ENCODE measurements at regions not wholly inside any gene's neighbourhood (a gene's known extent, or its start where the extent isn't known, plus 50 kb on each side); places are given as distances from the start of the nearest gene placed in this dataset.
"Not testable (repeated sequence)": the region's sequence is repeated elsewhere in the genome, so short reads cannot be mapped to it uniquely, and the experiment has no call there.

DNA sequence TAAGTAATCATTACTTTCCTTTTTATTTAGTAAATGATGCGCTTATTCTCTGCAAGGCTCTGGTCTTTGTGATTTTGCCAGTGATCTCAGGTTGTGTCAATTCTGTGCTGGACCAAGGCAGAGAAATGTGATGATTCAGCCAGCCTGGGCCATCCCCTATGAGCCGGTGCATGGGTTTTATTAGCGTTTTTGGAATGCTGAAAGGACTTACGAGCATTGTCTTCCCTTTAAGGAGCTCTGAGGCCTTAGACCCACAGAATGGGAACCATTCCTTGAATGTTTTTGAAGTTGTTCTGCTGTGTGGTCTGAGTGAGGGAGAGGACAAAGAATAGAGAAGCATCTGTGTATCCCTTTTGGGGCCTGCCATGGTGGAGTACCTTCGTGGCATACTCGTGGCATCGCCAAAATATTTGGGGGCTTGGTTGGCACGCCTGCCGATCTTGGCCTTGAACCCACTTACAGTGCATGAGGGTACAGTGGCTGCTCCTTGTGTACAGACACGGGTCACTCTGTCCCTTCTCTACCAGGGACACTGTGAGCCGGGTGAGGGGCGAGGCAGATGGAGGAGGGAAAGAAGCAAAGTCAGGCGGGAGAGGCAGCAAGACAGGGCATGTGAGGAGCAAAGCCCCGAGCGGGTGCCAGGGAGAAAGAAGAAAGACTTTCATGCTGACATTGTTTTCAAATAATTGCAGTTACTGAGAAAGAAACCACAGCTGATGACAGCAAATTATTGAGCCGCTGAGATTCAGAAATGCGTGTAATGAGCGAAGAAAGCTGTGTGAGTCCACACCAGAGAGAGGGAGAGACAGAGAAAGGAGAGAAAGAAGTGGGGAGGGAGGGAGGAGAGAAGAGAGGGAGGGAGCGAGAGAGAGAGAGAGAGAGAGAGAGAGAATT is 269.4 kb upstream of the RGMA start:
- Histone ChIP-seq H3K36me3 (ENCODE audit: control insufficient read depth in 2 of 2, insufficient read depth in 2 of 2, low read length in 1 of 2) (no peaks in the 10 kb centered on the region), H3K27ac (ENCODE audit: low read depth in 2 of 2, low read length in 1 of 2) (peak overlapping the region in 1 of 2 donors; percentile 41), H3K4me3 (ENCODE audit: low read depth in 1 of 2, low read length in 2 of 2) (peak overlapping the region in 1 of 2 donors; percentile 11), H3K4me1 (ENCODE audit: control insufficient read depth in 2 of 2, insufficient read depth in 2 of 2, low read length in 1 of 2) (peaks cover 3 to 5% of the 10 kb centered on the region in 2 donors), H3K9me3 (ENCODE audit: control insufficient read depth in 2 of 2, insufficient read depth in 1 of 2, low read depth in 1 of 2, low read length in 1 of 2) (no peaks in the 10 kb centered on the region), H3K27me3 (ENCODE audit: control insufficient read depth in 1 of 2, insufficient read depth in 2 of 2, low read length in 2 of 2) (no peaks in the 10 kb centered on the region)
- 61 to 71% methylated on average over 19 of the region's 19 CpGs for WGBS, 2 donors

DNA sequence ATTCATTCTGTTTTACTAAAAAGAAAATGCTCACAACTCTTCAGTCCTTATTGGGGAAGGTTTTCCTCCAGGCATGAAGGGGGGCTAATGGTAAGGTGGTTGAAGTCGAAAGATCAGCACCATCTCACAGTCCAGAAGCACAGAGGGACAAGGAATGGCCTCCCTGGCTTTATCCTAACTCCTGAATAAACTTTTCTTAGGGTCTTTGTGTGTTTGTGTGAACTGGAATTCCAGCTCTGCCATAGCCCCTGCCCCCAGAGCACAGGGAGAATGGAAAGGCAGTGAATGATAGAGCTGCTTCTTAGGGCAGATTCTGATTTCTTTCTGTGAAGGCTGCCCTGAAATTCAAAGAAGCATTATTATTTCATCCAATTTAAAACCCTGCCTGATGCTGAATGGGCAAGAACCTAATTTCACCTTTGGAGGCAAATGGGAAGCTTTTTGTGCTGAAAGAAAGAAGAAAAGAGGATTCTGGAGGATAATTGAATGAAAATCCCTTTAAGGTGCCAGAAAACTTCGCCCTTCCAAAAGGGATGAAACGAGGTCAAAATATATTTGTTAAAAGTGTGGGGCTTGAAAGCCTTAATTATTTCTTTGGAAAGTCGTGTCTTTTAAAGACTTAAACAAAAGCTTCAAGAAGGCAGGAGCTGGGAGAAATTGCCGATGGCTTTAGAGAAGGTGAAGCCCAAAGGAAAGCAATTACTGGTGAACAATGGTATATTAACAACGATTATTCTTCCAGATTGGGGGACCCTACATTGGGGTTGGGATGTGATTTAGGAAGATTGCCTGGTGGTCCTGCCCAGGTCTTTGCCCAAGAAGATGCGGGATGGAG is 259.9 kb upstream of the RGMA start:
- WGBS, 2 donors, result 77 to 83% methylated on average over 7 of the region's 7 CpGs
- no peak overlapping the region for H3K4me3 ChIP-seq (ENCODE audit: low read depth in 1 of 2, low read length in 2 of 2)

DNA sequence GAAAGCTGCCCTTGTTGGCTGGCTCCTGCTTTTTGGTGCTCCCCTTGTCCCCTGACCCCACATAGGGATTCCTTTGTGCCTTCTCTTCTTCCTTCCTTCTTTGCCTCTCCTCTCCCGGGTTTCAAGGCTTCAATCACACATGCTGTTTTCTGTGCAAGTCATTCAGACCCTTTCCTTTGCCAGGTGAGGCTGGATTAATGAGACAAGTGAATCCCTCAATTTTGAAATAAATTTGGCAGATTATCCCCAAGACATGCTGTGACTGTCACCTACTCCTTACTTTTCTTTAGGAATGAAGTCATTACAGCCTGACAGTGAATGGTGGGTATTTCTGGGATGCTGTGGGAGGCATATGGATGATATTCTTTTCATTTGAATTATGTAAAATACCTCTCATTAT is 259.0 kb upstream of the RGMA start:
- Histone ChIP-seq H3K36me3 (ENCODE audit: control insufficient read depth in 2 of 2, insufficient read depth in 2 of 2, low read length in 1 of 2) (no peaks in the 10 kb centered on the region), H3K27me3 (ENCODE audit: control insufficient read depth in 1 of 2, insufficient read depth in 2 of 2, low read length in 2 of 2) (no peaks in the 10 kb centered on the region), H3K4me3 (ENCODE audit: low read depth in 1 of 2, low read length in 2 of 2) (no peak overlapping the region), H3K4me1 (ENCODE audit: control insufficient read depth in 2 of 2, insufficient read depth in 2 of 2, low read length in 1 of 2) (no peaks in the 10 kb centered on the region), H3K27ac (ENCODE audit: low read depth in 2 of 2, low read length in 1 of 2) (no peak overlapping the region), H3K9me3 (ENCODE audit: control insufficient read depth in 2 of 2, insufficient read depth in 1 of 2, low read depth in 1 of 2, low read length in 1 of 2) (no peaks in the 10 kb centered on the region)
- 60 to 70% methylated on average over 1 of the region's 1 CpG for WGBS, 2 donors

More for the DNA sequence above, 259.9 kb upstream of the RGMA start:
- Histone ChIP-seq H3K9me3 (ENCODE audit: control insufficient read depth in 2 of 2, insufficient read depth in 1 of 2, low read depth in 1 of 2, low read length in 1 of 2) (no peaks in the 10 kb centered on the region), H3K36me3 (ENCODE audit: control insufficient read depth in 2 of 2, insufficient read depth in 2 of 2, low read length in 1 of 2) (no peaks in the 10 kb centered on the region), H3K27me3 (ENCODE audit: control insufficient read depth in 1 of 2, insufficient read depth in 2 of 2, low read length in 2 of 2) (no peaks in the 10 kb centered on the region), H3K27ac (ENCODE audit: low read depth in 2 of 2, low read length in 1 of 2) (no peak overlapping the region), H3K4me1 (ENCODE audit: control insufficient read depth in 2 of 2, insufficient read depth in 2 of 2, low read length in 1 of 2) (no peaks in the 10 kb centered on the region)

DNA sequence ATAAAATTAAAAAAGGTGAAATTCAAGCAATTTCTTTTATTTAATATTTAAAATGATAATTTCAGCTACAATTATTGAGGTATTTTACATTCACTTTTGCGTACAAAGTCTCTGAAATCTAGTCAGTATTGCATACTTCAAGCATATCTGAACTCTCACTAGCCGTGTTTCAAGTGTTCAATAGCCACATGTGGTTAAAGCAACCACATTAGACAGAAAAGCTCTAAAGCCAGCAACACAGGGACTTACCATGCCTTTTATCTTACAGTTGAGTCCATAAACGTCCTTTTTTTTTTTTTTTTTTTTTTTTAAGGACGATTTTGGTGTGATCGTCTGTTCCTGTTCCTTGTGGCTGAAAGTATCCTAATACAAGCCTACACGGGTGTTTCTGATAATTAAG is 257.0 kb upstream of the RGMA start:
- Histone ChIP-seq H3K4me3 (ENCODE audit: low read depth in 1 of 2, low read length in 2 of 2) (no peak overlapping the region), H3K27ac (ENCODE audit: low read depth in 2 of 2, low read length in 1 of 2) (no peak overlapping the region), H3K36me3 (ENCODE audit: control insufficient read depth in 2 of 2, insufficient read depth in 2 of 2, low read length in 1 of 2) (no peaks in the 10 kb centered on the region), H3K27me3 (ENCODE audit: control insufficient read depth in 1 of 2, insufficient read depth in 2 of 2, low read length in 2 of 2) (no peaks in the 10 kb centered on the region), H3K9me3 (ENCODE audit: control insufficient read depth in 2 of 2, insufficient read depth in 1 of 2, low read depth in 1 of 2, low read length in 1 of 2) (no peaks in the 10 kb centered on the region), H3K4me1 (ENCODE audit: control insufficient read depth in 2 of 2, insufficient read depth in 2 of 2, low read length in 1 of 2) (no peaks in the 10 kb centered on the region)
- WGBS, 2 donors, result 84 to 87% methylated on average over 6 of the region's 6 CpGs

DNA sequence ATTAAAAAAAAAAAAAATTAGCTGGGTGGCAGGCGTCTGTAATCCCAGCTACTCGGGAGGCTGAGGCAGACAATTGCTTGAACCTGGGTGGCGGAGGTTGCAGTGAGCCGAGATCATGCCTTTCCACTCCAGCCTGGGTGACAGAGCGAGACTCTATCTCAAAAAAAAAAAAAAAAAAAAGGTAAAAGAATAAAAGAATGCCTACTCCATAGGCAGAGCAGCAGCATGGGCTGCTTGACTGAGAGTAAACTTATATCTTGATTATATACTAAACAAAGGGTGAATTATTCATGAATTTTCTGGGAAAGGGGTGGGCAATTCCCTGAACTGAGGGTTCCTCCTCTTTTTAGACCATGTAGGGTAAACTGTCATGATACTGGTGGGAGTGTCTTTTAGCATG is 254.4 kb upstream of the RGMA start:
- WGBS, 2 donors, result 90 to 94% methylated on average over 5 of the region's 5 CpGs
- H3K4me1 ChIP-seq (ENCODE audit: control insufficient read depth in 2 of 2, insufficient read depth in 2 of 2, low read length in 1 of 2); H3K27ac ChIP-seq (ENCODE audit: low read depth in 2 of 2, low read length in 1 of 2); H3K27me3 ChIP-seq (ENCODE audit: control insufficient read depth in 1 of 2, insufficient read depth in 2 of 2, low read length in 2 of 2); H3K9me3 ChIP-seq (ENCODE audit: control insufficient read depth in 2 of 2, insufficient read depth in 1 of 2, low read depth in 1 of 2, low read length in 1 of 2); H3K4me3 ChIP-seq (ENCODE audit: low read depth in 1 of 2, low read length in 2 of 2); H3K36me3 ChIP-seq (ENCODE audit: control insufficient read depth in 2 of 2, insufficient read depth in 2 of 2, low read length in 1 of 2): not testable (repeated sequence)

DNA sequence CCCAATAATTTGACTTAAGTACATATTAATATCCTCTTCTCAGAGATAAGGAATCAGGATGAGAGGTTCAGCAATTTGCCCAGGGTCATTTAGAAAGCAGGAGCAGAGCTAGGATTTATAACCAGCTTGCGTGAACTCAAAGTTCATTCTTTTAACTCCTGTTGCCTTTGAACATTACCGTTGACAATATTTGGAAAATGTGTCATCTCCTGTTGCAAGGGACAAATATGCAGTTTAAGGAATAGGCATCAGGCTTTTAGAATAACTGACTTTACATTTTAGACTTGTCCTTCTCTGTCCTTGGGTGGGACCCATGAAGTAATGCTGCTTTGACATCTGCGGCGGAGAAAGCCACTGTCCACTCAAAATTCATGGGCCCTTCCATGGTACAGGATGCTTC is 252.2 kb upstream of the RGMA start:
- no peaks in the 10 kb centered on the region for H3K36me3 ChIP-seq (ENCODE audit: control insufficient read depth in 2 of 2, insufficient read depth in 2 of 2, low read length in 1 of 2)
- no peaks in the 10 kb centered on the region for H3K27me3 ChIP-seq (ENCODE audit: control insufficient read depth in 1 of 2, insufficient read depth in 2 of 2, low read length in 2 of 2)
- no peaks in the 10 kb centered on the region for H3K9me3 ChIP-seq (ENCODE audit: control insufficient read depth in 2 of 2, insufficient read depth in 1 of 2, low read depth in 1 of 2, low read length in 1 of 2)
- no peak overlapping the region for H3K4me3 ChIP-seq (ENCODE audit: low read depth in 1 of 2, low read length in 2 of 2)
- 83 to 89% methylated on average over 4 of the region's 4 CpGs for WGBS, 2 donors
- no peak overlapping the region for H3K27ac ChIP-seq (ENCODE audit: low read depth in 2 of 2, low read length in 1 of 2)
- H3K4me1 ChIP-seq (ENCODE audit: control insufficient read depth in 2 of 2, insufficient read depth in 2 of 2, low read length in 1 of 2), result no peaks in the 10 kb centered on the region

DNA sequence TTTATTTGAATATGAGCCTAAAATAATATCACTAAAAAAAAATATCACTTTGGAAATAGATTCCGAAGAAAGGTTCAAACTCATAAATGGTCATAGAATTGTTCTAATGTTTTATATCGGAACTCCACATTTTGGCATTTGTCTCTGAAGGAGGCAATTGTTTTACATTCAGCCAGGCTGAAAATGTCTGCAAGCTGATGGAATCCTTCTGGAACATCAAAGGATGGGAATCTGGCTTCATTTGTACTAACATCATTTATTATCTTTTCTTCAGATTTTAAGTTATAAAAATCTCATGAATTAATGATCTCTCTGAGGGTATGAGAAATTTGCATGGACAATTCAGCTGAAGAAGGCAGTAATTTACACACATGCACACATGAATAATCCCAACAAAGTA is 251.4 kb upstream of the RGMA start:
- no peaks in the 10 kb centered on the region for H3K4me1 ChIP-seq (ENCODE audit: control insufficient read depth in 2 of 2, insufficient read depth in 2 of 2, low read length in 1 of 2)
- H3K4me3 ChIP-seq (ENCODE audit: low read depth in 1 of 2, low read length in 2 of 2), result no peak overlapping the region
- no peaks in the 10 kb centered on the region for H3K36me3 ChIP-seq (ENCODE audit: control insufficient read depth in 2 of 2, insufficient read depth in 2 of 2, low read length in 1 of 2)
- 64 to 77% methylated on average over 2 of the region's 2 CpGs for WGBS, 2 donors
- no peaks in the 10 kb centered on the region for H3K27me3 ChIP-seq (ENCODE audit: control insufficient read depth in 1 of 2, insufficient read depth in 2 of 2, low read length in 2 of 2)
- no peak overlapping the region for H3K27ac ChIP-seq (ENCODE audit: low read depth in 2 of 2, low read length in 1 of 2)
- H3K9me3 ChIP-seq (ENCODE audit: control insufficient read depth in 2 of 2, insufficient read depth in 1 of 2, low read depth in 1 of 2, low read length in 1 of 2), result no peaks in the 10 kb centered on the region

DNA sequence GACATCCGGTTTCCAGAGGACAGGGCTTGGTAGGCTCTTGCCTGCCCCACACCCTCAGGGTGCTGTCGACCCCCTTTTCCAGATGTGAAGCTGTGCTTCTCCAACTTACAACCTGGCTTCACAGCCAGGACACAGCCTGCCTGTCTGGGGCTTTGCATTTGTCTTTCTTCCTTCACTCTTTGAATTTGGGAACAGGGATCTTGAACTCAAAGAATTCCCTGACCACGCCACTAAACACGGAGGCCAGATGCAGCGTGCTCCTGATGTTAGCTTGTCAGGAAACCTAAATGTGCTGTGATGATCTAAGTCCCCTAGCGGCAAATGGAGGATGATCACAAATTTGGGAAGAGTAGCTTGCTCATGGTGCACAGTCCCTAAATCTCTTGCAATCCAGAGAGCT is 244.8 kb upstream of the RGMA start:
- 52 to 60% methylated on average over 6 of the region's 6 CpGs for WGBS, 2 donors
- no peaks in the 10 kb centered on the region for H3K9me3 ChIP-seq (ENCODE audit: control insufficient read depth in 2 of 2, insufficient read depth in 1 of 2, low read depth in 1 of 2, low read length in 1 of 2)
- no peaks in the 10 kb centered on the region for H3K4me1 ChIP-seq (ENCODE audit: control insufficient read depth in 2 of 2, insufficient read depth in 2 of 2, low read length in 1 of 2)
- no peaks in the 10 kb centered on the region for H3K36me3 ChIP-seq (ENCODE audit: control insufficient read depth in 2 of 2, insufficient read depth in 2 of 2, low read length in 1 of 2)
- H3K27ac ChIP-seq (ENCODE audit: low read depth in 2 of 2, low read length in 1 of 2), result no peak overlapping the region
- no peak overlapping the region for H3K4me3 ChIP-seq (ENCODE audit: low read depth in 1 of 2, low read length in 2 of 2)
- H3K27me3 ChIP-seq (ENCODE audit: control insufficient read depth in 1 of 2, insufficient read depth in 2 of 2, low read length in 2 of 2), result no peaks in the 10 kb centered on the region

DNA sequence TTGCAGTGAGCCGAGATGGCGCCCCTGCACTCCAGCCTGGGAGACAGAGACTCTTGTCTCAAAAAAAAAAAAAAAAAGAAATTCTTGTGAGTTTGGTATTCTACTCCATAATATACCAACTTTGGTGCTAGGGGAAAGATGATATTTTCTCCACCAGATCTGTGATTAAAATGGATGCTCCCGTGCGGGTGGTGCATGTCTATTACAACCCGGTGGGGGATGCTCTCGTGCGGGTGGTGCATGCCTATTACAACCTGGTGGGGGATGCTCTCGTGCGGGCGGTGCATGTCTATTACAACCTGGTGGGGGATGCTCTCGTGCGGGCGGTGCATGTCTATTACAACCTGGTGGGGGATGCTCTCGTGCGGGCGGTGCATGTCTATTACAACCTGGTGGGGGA is 244.1 kb upstream of the RGMA start:
- not testable (repeated sequence) for H3K9me3 ChIP-seq (ENCODE audit: control insufficient read depth in 2 of 2, insufficient read depth in 1 of 2, low read depth in 1 of 2, low read length in 1 of 2); H3K27me3 ChIP-seq (ENCODE audit: control insufficient read depth in 1 of 2, insufficient read depth in 2 of 2, low read length in 2 of 2); H3K27ac ChIP-seq (ENCODE audit: low read depth in 2 of 2, low read length in 1 of 2); H3K4me1 ChIP-seq (ENCODE audit: control insufficient read depth in 2 of 2, insufficient read depth in 2 of 2, low read length in 1 of 2); H3K4me3 ChIP-seq (ENCODE audit: low read depth in 1 of 2, low read length in 2 of 2); H3K36me3 ChIP-seq (ENCODE audit: control insufficient read depth in 2 of 2, insufficient read depth in 2 of 2, low read length in 1 of 2)
- WGBS, 2 donors, result 64 to 67% methylated on average over 15 to 16 of the region's 16 CpGs

Data from esophagus (tissue), 2 donors.